Vagina (tissue), 2 donors: ENCODE measurements at regions not wholly inside any gene's neighbourhood (a gene's known extent, or its start where the extent isn't known, plus 50 kb on each side); places are given as distances from the start of the nearest gene placed in this dataset.

ENCODE experiments used
- CTCF ChIP-seq, 3 experiments: fragments of 450-650 bp in 2 of 3; fragments of 200-600 bp in 1 of 3; sonication (generic) in 1 of 3; IDR thresholded peaks; one replicate each; pipeline ENCODE4 v1.5.1; 2017 to 2019; ENCODE audit warnings: antibody characterized with exemption in 3 of 3, mild to moderate bottlenecking in 2 of 3, moderate library complexity in 2 of 3
- POLR2A ChIP-seq, 2 donors: fragments of 450-650 bp; IDR thresholded peaks; one replicate each; pipeline ENCODE4 v1.6.1; 2017; ENCODE audit warnings: antibody characterized with exemption in 2 of 2, mild to moderate bottlenecking in 2 of 2, moderate library complexity in 2 of 2

- TF ChIP-seq CTCF (IDR thresholded peaks at IDR 0.05) (no peak), POLR2A (IDR thresholded peaks at IDR 0.05) (no peak)
These were observed 71.2 kb upstream of the SLIT2 start for GRCh38 chr4:20180509-20180908.
